ENCODE measurements at regions not wholly inside any gene's neighbourhood (a gene's known extent, or its start where the extent isn't known, plus 50 kb on each side); places are given as distances from the start of the nearest gene placed in this dataset.

GRCh38 chr4:34469516-34469915 is 1774.8 kb downstream of the ARAP2 start:
- H3K9me3 ChIP-seq, result no peaks in the 10 kb centered on the region
- DNase-seq (no peak), ATAC-seq (no peak)
- WGBS (ENCODE audit: insufficient coverage, low coverage, low lambda C conversion rate, missing lambda C conversion rate), result 43% methylated on average over 2 of the region's 2 CpGs
- no peaks in the 10 kb centered on the region for H3K27me3 ChIP-seq
- no peak overlapping the region for H3K27ac ChIP-seq
- H3K4me3 ChIP-seq, result no peak overlapping the region
- H3K36me3 ChIP-seq, result no peaks in the 10 kb centered on the region
- no peaks in the 10 kb centered on the region for H3K4me1 ChIP-seq
- intact Hi-C loops (cut with DNase I), result no loop called here
- no peak for TF ChIP-seq POLR2A (IDR thresholded peaks at IDR 0.05)
- TF ChIP-seq CTCF (IDR thresholded peaks at IDR 0.05), result no peak

GRCh38 chr4:34485252-34485651 is 1759.1 kb downstream of the ARAP2 start:
- no peaks in the 10 kb centered on the region for H3K9me3 ChIP-seq

GRCh38 chr4:34486461-34487363 is 1757.6 kb downstream of the ARAP2 start:
- 42% methylated on average over 5 of the region's 5 CpGs for WGBS (ENCODE audit: insufficient coverage, low coverage, low lambda C conversion rate, missing lambda C conversion rate)
- H3K27me3 ChIP-seq, result no peaks in the 10 kb centered on the region
- ATAC-seq (no peak), DNase-seq (no peak)
- TF ChIP-seq POLR2A (IDR thresholded peaks at IDR 0.05) (no peak), CTCF (IDR thresholded peaks at IDR 0.05) (no peak)
- intact Hi-C loops (cut with DNase I), result no loop called here
- H3K27ac ChIP-seq, result no peak overlapping the region
- no peaks in the 10 kb centered on the region for H3K9me3 ChIP-seq
- no peaks in the 10 kb centered on the region for H3K36me3 ChIP-seq
- no peaks in the 10 kb centered on the region for H3K4me1 ChIP-seq
- no peak overlapping the region for H3K4me3 ChIP-seq

More at GRCh38 chr4:34485252-34485651, 1759.1 kb downstream of the ARAP2 start:
- no peaks in the 10 kb centered on the region for H3K4me1 ChIP-seq
- DNase-seq, result no peak
- no peak overlapping the region for H3K4me3 ChIP-seq
- no peak overlapping the region for H3K27ac ChIP-seq
- H3K36me3 ChIP-seq, result no peaks in the 10 kb centered on the region
- TF ChIP-seq CTCF (IDR thresholded peaks at IDR 0.05), result no peak
- TF ChIP-seq POLR2A (IDR thresholded peaks at IDR 0.05), result no peak
- no peak for ATAC-seq
- H3K27me3 ChIP-seq, result no peaks in the 10 kb centered on the region
- intact Hi-C loops (cut with DNase I), result no loop called here

DNA sequence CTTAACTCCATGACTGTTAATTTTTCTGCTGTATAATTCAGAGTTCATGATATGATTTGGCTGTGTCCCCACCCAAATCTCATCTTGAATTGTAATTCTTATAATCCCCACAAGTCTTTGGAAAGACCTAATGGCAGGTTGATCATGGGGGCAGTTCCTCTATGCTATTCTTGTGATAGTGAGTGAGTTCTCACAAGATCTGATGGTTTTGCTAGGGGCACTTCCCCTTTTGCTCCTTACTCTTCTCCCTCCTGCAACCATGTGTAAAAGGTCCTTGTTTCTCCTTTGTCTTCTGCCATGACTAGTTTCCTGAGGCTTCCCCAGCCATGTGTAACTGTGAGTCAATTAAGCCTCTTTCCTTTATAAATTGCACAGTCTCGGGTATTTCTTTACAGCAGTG is 1751.9 kb downstream of the ARAP2 start:
- ATAC-seq (no peak), DNase-seq (no peak)
- no peak overlapping the region for H3K4me3 ChIP-seq
- WGBS (ENCODE audit: insufficient coverage, low coverage, low lambda C conversion rate, missing lambda C conversion rate), result 46% methylated on average over 1 of the region's 1 CpG
- no peaks in the 10 kb centered on the region for H3K27me3 ChIP-seq
- H3K27ac ChIP-seq, result no peak overlapping the region
- intact Hi-C loops (cut with DNase I), result no loop called here
- TF ChIP-seq POLR2A (IDR thresholded peaks at IDR 0.05) (no peak), CTCF (IDR thresholded peaks at IDR 0.05) (no peak)
- H3K36me3 ChIP-seq, result no peaks in the 10 kb centered on the region
- no peaks in the 10 kb centered on the region for H3K4me1 ChIP-seq
- no peaks in the 10 kb centered on the region for H3K9me3 ChIP-seq

All from right lobe of liver (tissue), 6 donors.